ENCODE measurements at regions not wholly inside any gene's neighbourhood (a gene's known extent, or its start where the extent isn't known, plus 50 kb on each side); places are given as distances from the start of the nearest gene placed in this dataset.

DNA sequence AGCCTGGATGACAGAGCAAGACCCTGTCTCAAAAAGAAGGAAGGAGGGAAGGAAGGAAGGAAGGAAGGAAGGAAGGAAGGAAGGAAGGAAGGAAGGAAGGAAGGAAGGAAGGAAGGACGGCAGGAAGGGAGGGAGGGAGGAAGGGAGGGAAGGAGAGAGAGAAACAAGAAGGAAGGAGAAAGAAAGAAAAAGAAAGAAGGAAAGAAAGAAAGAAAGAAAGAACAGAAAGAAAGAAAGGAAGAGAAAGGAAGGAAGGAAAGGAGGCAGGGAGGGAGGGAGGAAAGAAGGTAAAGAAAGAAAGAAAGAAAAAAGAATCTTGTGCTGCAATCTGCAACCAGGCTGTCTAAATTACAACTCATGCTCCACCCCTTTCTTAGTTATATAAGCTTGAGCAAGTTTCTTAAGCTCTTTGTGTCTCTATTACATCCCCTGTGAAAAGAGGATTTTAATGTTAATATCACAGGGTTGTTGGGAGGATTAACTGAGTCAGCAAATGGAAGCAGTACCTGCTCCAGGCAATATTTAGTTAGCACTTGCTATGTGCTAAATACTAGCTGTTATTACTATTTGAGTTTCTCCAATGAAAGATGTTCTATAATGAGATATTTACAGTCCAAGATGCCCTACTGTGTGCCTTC lies 917.9 kb upstream of the AUTS2 start:
- no peaks in the 10 kb centered on the region for H3K27me3 ChIP-seq (ENCODE audit: insufficient read depth, low read length, poor library complexity, severe bottlenecking)
- no peak overlapping the region for H3K4me3 ChIP-seq (ENCODE audit: low read length, poor library complexity, severe bottlenecking)
- no peaks in the 10 kb centered on the region for H3K36me3 ChIP-seq (ENCODE audit: insufficient read depth, low read length)
- H3K4me1 ChIP-seq (ENCODE audit: insufficient read depth, low read length, poor library complexity, severe bottlenecking): no peaks in the 10 kb centered on the region
- H3K9ac ChIP-seq (ENCODE audit: low read depth, low read length, poor library complexity, severe bottlenecking): no peak overlapping the region
- no peaks in the 10 kb centered on the region for H4K20me1 ChIP-seq (ENCODE audit: insufficient read depth, low read length, poor library complexity, severe bottlenecking)
- no peaks in the 10 kb centered on the region for H3F3A ChIP-seq (ENCODE audit: low read depth)
- TF ChIP-seq EZH2phosphoT487 (IDR thresholded peaks at IDR 0.05; ENCODE audit: borderline replicate concordance) (no peak), CTCF (conservative IDR thresholded peaks at IDR 0.05; ENCODE audit: low read length) (no peak)
- no peak overlapping the region for H2AFZ ChIP-seq (ENCODE audit: low read length)
- no peaks in the 10 kb centered on the region for H3K9me2 ChIP-seq (replicated peaks; ENCODE audit: low read depth, low read length)
- peaks cover 5% of the 10 kb centered on the region; the same call in 1 of the 2 replicates for H3K9me3 ChIP-seq (ENCODE audit: insufficient read depth, low read depth, low read length)
- no peaks in the 10 kb centered on the region for H3K79me2 ChIP-seq (ENCODE audit: insufficient read depth, low read length)
- H3K4me2 ChIP-seq (ENCODE audit: low read depth, low read length, poor library complexity, severe bottlenecking): no peak overlapping the region

- Histone ChIP-seq H3K4me3 (ENCODE audit: low read length, poor library complexity, severe bottlenecking) (no peak overlapping the region), H3K4me1 (ENCODE audit: insufficient read depth, low read length, poor library complexity, severe bottlenecking) (no peaks in the 10 kb centered on the region), H3K79me2 (ENCODE audit: insufficient read depth, low read length) (no peaks in the 10 kb centered on the region), H3F3A (ENCODE audit: low read depth) (no peaks in the 10 kb centered on the region), H3K4me2 (ENCODE audit: low read depth, low read length, poor library complexity, severe bottlenecking) (no peak overlapping the region), H4K20me1 (ENCODE audit: insufficient read depth, low read length, poor library complexity, severe bottlenecking) (no peaks in the 10 kb centered on the region), H3K9me2 (replicated peaks; ENCODE audit: low read depth, low read length) (no peaks in the 10 kb centered on the region), H2AFZ (ENCODE audit: low read length) (no peak overlapping the region), H3K9ac (ENCODE audit: low read depth, low read length, poor library complexity, severe bottlenecking) (no peak overlapping the region), H3K36me3 (ENCODE audit: insufficient read depth, low read length) (no peaks in the 10 kb centered on the region), H3K9me3 (ENCODE audit: insufficient read depth, low read depth, low read length) (peaks cover 3% of the 10 kb centered on the region; the same call in 1 of the 2 replicates), H3K27me3 (ENCODE audit: insufficient read depth, low read length, poor library complexity, severe bottlenecking) (no peaks in the 10 kb centered on the region)
- no peak for TF ChIP-seq CTCF (conservative IDR thresholded peaks at IDR 0.05; ENCODE audit: low read length)
- TF ChIP-seq EZH2phosphoT487 (IDR thresholded peaks at IDR 0.05; ENCODE audit: borderline replicate concordance): no peak
Measured at GRCh38 chr7:68682910-68683309, 915.4 kb upstream of the AUTS2 start.

DNA sequence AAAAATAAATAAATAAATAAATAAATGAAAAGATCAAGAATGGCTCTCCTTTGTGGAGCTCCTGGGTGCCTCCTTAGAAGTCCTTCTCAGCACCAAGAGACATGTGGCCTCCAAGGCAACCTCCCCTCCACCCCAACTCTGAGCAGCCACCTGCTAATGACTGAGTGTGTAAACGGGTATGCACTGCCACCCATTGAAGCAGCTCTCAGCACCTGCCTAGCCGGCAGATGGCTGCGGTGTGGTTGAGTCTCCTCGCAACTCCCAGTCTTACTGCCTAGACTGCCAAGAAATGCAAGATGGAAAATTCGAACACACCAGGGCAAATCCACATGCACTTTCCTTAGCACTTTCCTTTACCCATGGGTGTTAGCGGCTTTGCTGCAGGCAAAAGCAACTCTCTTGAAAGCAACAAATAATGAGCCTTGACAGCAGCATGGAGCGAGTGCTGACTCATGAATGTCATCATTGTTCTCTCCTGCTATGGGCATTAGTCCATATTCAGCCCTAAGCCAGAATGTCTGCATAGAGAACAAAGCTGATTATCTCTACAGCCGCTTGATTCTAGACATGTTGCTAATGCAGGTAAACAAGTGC lies 913.9 kb upstream of the AUTS2 start:
- Histone ChIP-seq H3K4me1 (ENCODE audit: insufficient read depth, low read length, poor library complexity, severe bottlenecking) (no peaks in the 10 kb centered on the region), H3K79me2 (ENCODE audit: insufficient read depth, low read length) (no peaks in the 10 kb centered on the region), H3K36me3 (ENCODE audit: insufficient read depth, low read length) (no peaks in the 10 kb centered on the region), H3K4me3 (ENCODE audit: low read length, poor library complexity, severe bottlenecking) (no peak overlapping the region), H2AFZ (ENCODE audit: low read length) (no peak overlapping the region), H3K27me3 (ENCODE audit: insufficient read depth, low read length, poor library complexity, severe bottlenecking) (no peaks in the 10 kb centered on the region), H3F3A (ENCODE audit: low read depth) (no peaks in the 10 kb centered on the region), H3K9ac (ENCODE audit: low read depth, low read length, poor library complexity, severe bottlenecking) (no peak overlapping the region), H3K4me2 (ENCODE audit: low read depth, low read length, poor library complexity, severe bottlenecking) (no peak overlapping the region), H3K9me2 (replicated peaks; ENCODE audit: low read depth, low read length) (no peaks in the 10 kb centered on the region), H4K20me1 (ENCODE audit: insufficient read depth, low read length, poor library complexity, severe bottlenecking) (no peaks in the 10 kb centered on the region), H3K9me3 (ENCODE audit: insufficient read depth, low read depth, low read length) (peaks cover 3% of the 10 kb centered on the region; the same call in 1 of the 2 replicates)
- TF ChIP-seq CTCF (conservative IDR thresholded peaks at IDR 0.05; ENCODE audit: low read length) (no peak), EZH2phosphoT487 (IDR thresholded peaks at IDR 0.05; ENCODE audit: borderline replicate concordance) (no peak)
